SK-N-SH (cell line): ENCODE measurements at regions not wholly inside any gene's neighbourhood (a gene's known extent, or its start where the extent isn't known, plus 50 kb on each side); places are given as distances from the start of the nearest gene placed in this dataset.

ENCODE experiments used
- CTCF ChIA-PET: fragments of 300-600, 350-600 bp; formaldehyde crosslinking; extraction: SDS; loops from one replicate; lab custom pipeline; 2021; lab: Yijun Ruan, JAX
- POLR2A ChIA-PET: fragments of 350-600 bp; sonication (Branson Sonifier 250); formaldehyde crosslinking; extraction: SDS; loops from one replicate; lab custom pipeline; 2020; ENCODE audit warnings: antibody characterized with exemption, inconsistent platforms; lab: Yijun Ruan, JAX
- DNase-seq: peaks from one replicate; pipeline ENCODE4 v3.0.0; 2012
- H2AFZ ChIP-seq: fragments of 200-600 bp; sonication (generic); 2 replicates; pipeline ENCODE4 v1.8.1; 2016; ENCODE audit warnings: antibody characterized with exemption, mild to moderate bottlenecking, low read depth
- H3F3A ChIP-seq: fragments of 200-600 bp; sonication (generic); replicated peaks from 2 replicates; pipeline ENCODE3; 2016; ENCODE audit warnings: antibody characterized with exemption, mild to moderate bottlenecking; ENCODE audit not compliant: insufficient read depth
- H3K27ac ChIP-seq, 2 experiments: fragments of 200-500 bp in 1 of 2; fragments of 200-600 bp in 1 of 2; sonication (Bioruptor generic) in 1 of 2; sonication (generic), shearing (Covaris generic) in 1 of 2; 2 replicates each; pipeline versions ENCODE4 v1.5.1 to v1.6.1; 2014 to 2016; ENCODE audit warnings: low read depth in 2 of 2, inconsistent platforms in 1 of 2, low read length in 1 of 2, mild to moderate bottlenecking in 1 of 2, mixed read lengths in 1 of 2
- H3K27me3 ChIP-seq: fragments of 200-600 bp; sonication (generic), shearing (Covaris generic); 2 replicates; pipeline ENCODE4 v1.6.1; 2016; ENCODE audit warnings: mixed run types; ENCODE audit not compliant: insufficient read depth
- H3K36me3 ChIP-seq, 2 experiments: fragments of 200-500 bp in 1 of 2; fragments of 200-600 bp in 1 of 2; sonication (Bioruptor generic) in 1 of 2; sonication (generic) in 1 of 2; replicated peaks in 1 of 2; 2 replicates each; pipeline versions ENCODE3 to v1.5.1; 2014 to 2016; ENCODE audit warnings: low read length in 1 of 2, mild to moderate bottlenecking in 1 of 2; ENCODE audit not compliant: insufficient read depth in 2 of 2, control insufficient read depth in 1 of 2
- H3K4me1 ChIP-seq, 2 experiments: fragments of 200-500 bp in 1 of 2; fragments of 200-600 bp in 1 of 2; sonication (Bioruptor generic) in 1 of 2; sonication (generic), shearing (Covaris generic) in 1 of 2; 2 replicates each; pipeline versions ENCODE4 v1.5.1 to v1.6.1; 2014 to 2016; ENCODE audit warnings: low read depth in 1 of 2, low read length in 1 of 2, mixed run types in 1 of 2; ENCODE audit not compliant: insufficient read depth in 2 of 2, control insufficient read depth in 1 of 2
- H3K4me2 ChIP-seq: fragments of 200-600 bp; sonication (generic), shearing (Covaris generic); 2 replicates; pipeline ENCODE4 v1.6.1; 2017; ENCODE audit warnings: mixed run types
- H3K4me3 ChIP-seq, 2 experiments: fragments of 200-500 bp in 1 of 2; fragments of 200-600 bp in 1 of 2; sonication (Bioruptor generic) in 1 of 2; sonication (generic), shearing (Covaris generic) in 1 of 2; 2 replicates each; pipeline versions ENCODE4 v1.5.1 to v1.8.1; 2014 to 2016; ENCODE audit warnings: low read depth in 2 of 2, inconsistent platforms in 1 of 2, low read length in 1 of 2, mild to moderate bottlenecking in 1 of 2, mixed read lengths in 1 of 2, moderate library complexity in 1 of 2
- H3K79me2 ChIP-seq: fragments of 200-600 bp; sonication (generic); 2 replicates; pipeline ENCODE4 v1.8.1; 2017; ENCODE audit warnings: mild to moderate bottlenecking; ENCODE audit not compliant: insufficient read depth
- H3K9ac ChIP-seq: fragments of 200-600 bp; sonication (generic); 2 replicates; pipeline ENCODE4 v1.6.1; 2017; ENCODE audit warnings: mixed run types
- H3K9me2 ChIP-seq: fragments of 200-600 bp; sonication (generic); 2 replicates; pipeline ENCODE4 v1.6.1; 2017; ENCODE audit warnings: mixed run types
- H3K9me3 ChIP-seq: fragments of 200-600 bp; sonication (generic); 2 replicates; pipeline ENCODE4 v1.6.1; 2017; ENCODE audit warnings: mixed run types, mild to moderate bottlenecking, moderate library complexity
- H4K20me1 ChIP-seq: fragments of 200-600 bp; sonication (generic); 2 replicates; pipeline ENCODE4 v1.6.1; 2017; ENCODE audit warnings: mild to moderate bottlenecking, mixed run types; ENCODE audit not compliant: insufficient read depth
- CTCF ChIP-seq: fragments of 200-600 bp; sonication (generic); IDR thresholded peaks from 2 replicates; pipeline ENCODE4 v1.6.1; 2017; ENCODE audit warnings: antibody characterized with exemption, mild to moderate bottlenecking, moderate library complexity
- ELF1 ChIP-seq: IDR thresholded peaks from 2 replicates; pipeline ENCODE4 v1.4.0; 2012
- EZH2phosphoT487 ChIP-seq: fragments of 200-600 bp; sonication (generic); IDR thresholded peaks from 2 replicates; pipeline ENCODE4 v1.6.1; 2017; ENCODE audit warnings: low read depth, mixed run types, mild to moderate bottlenecking, antibody characterized with exemption, moderate library complexity, borderline replicate concordance
- FOSL2 ChIP-seq: IDR thresholded peaks from 2 replicates; pipeline ENCODE4 v1.4.0; 2012; ENCODE audit warnings: low read depth, mild to moderate bottlenecking, moderate library complexity, borderline replicate concordance
- FOXJ3 ChIP-seq: sonication (generic); formaldehyde crosslinking; IDR thresholded peaks from 2 replicates; pipeline ENCODE4 v1.5.1; 2020; ENCODE audit warnings: mild to moderate bottlenecking, missing genetic modification reagents
- FOXM1 ChIP-seq: IDR thresholded peaks from 2 replicates; pipeline ENCODE4 v1.4.0; 2012; ENCODE audit warnings: low read depth, mild to moderate bottlenecking
- GABPA ChIP-seq: IDR thresholded peaks from 2 replicates; pipeline ENCODE4 v1.4.0; 2012; ENCODE audit warnings: low read depth, mild to moderate bottlenecking
- MXI1 ChIP-seq: IDR thresholded peaks from 2 replicates; pipeline ENCODE4 v1.6.1; 2012; ENCODE audit warnings: mild to moderate bottlenecking, low read depth, low read length, improper control_type of control experiment
- NFIC ChIP-seq: IDR thresholded peaks from 2 replicates; pipeline ENCODE4 v1.4.0; 2012; ENCODE audit warnings: borderline replicate concordance
- NRF1 ChIP-seq: IDR thresholded peaks from 2 replicates; pipeline ENCODE4 v1.6.1; 2012; ENCODE audit warnings: low read depth, mild to moderate bottlenecking, low read length
- PBX3 ChIP-seq: IDR thresholded peaks from 2 replicates; pipeline ENCODE4; 2012
- POLR2AphosphoS5 ChIP-seq: IDR thresholded peaks from 2 replicates; pipeline ENCODE4 v1.6.1; 2012; ENCODE audit warnings: low read depth, low read length
- RAD21 ChIP-seq: IDR thresholded peaks from 2 replicates; pipeline ENCODE4 v1.6.1; 2012; ENCODE audit warnings: mild to moderate bottlenecking, low read length
- RCOR1 ChIP-seq: fragments of 150-350 bp; IDR thresholded peaks from 2 replicates; pipeline ENCODE4 v1.6.1; 2017; ENCODE audit warnings: antibody characterized with exemption, low read length
- REST ChIP-seq: IDR thresholded peaks from 2 replicates; pipeline ENCODE4 v1.6.1; 2012; ENCODE audit warnings: mild to moderate bottlenecking, low read depth, low read length, moderate library complexity
- RFX5 ChIP-seq: IDR thresholded peaks from 2 replicates; pipeline ENCODE4 v1.6.1; 2012; ENCODE audit warnings: mild to moderate bottlenecking, improper control_type of control experiment, low read length
- RXRA ChIP-seq: IDR thresholded peaks from 2 replicates; pipeline ENCODE4 v1.4.0; 2012; ENCODE audit warnings: low read depth, mild to moderate bottlenecking, borderline replicate concordance
- SIN3A ChIP-seq: IDR thresholded peaks from 2 replicates; pipeline ENCODE4 v1.6.1; 2012; ENCODE audit warnings: low read depth, mild to moderate bottlenecking, low read length, moderate library complexity, borderline replicate concordance
- TAF1 ChIP-seq: IDR thresholded peaks from 2 replicates; pipeline ENCODE4 v1.6.1; 2012; ENCODE audit warnings: low read depth, mild to moderate bottlenecking, low read length, moderate library complexity, borderline replicate concordance
- TCF12 ChIP-seq: IDR thresholded peaks from 2 replicates; pipeline ENCODE4 v1.4.0; 2012
- USF1 ChIP-seq: IDR thresholded peaks from 2 replicates; pipeline ENCODE4 v1.4.0; 2012; ENCODE audit warnings: low read depth, borderline replicate concordance
- YY1 ChIP-seq: IDR thresholded peaks from 2 replicates; pipeline ENCODE4 v1.4.0; 2012; ENCODE audit warnings: low read depth, mild to moderate bottlenecking
- WGBS: methylation state at CpG from one replicate; pipeline ENCODE4 v1.1.6; 2017; ENCODE audit warnings: low lambda C conversion rate; 5-methylcytosine and 5-hydroxymethylcytosine counted together

- H3K79me2 ChIP-seq = no peaks in the 10 kb centered on the region
- no peak overlapping the region for H3K4me2 ChIP-seq
- no peak overlapping the region for H2AFZ ChIP-seq
- no peaks in the 10 kb centered on the region for H3F3A ChIP-seq
- H4K20me1 ChIP-seq = no peaks in the 10 kb centered on the region
- H3K9me2 ChIP-seq = no peaks in the 10 kb centered on the region
- H3K27me3 ChIP-seq = no peaks in the 10 kb centered on the region; the same call in 1 of the 2 replicates
- H3K27ac ChIP-seq = no peak overlapping the region
- no peak overlapping the region for H3K4me3 ChIP-seq
- DNase-seq = no peak
- H3K9ac ChIP-seq = no peak overlapping the region
- H3K36me3 ChIP-seq = no peaks in the 10 kb centered on the region
- H3K4me1 ChIP-seq = no peaks in the 10 kb centered on the region
- no peak for TF ChIP-seq TAF1
- no peak for TF ChIP-seq SIN3A
- no peak for TF ChIP-seq RCOR1
- TF ChIP-seq PBX3 = no peak
- TF ChIP-seq NFIC = no peak
- no peak for TF ChIP-seq MXI1
- no peak for TF ChIP-seq EZH2phosphoT487
- TF ChIP-seq RFX5 = no peak
- no peak for TF ChIP-seq FOXJ3 (CRISPR knock-in tag)
- no peak for TF ChIP-seq TCF12
- no peak for TF ChIP-seq RXRA
- no peaks in the 10 kb centered on the region for H3K9me3 ChIP-seq
- WGBS = 19% methylated on average over 7 of the region's 7 CpGs
- POLR2A ChIA-PET = no interaction called here
- CTCF ChIA-PET = interaction anchor here (3.0 kb wide), 1 partner anchor 18 kb away, joined by 9 read pairs; no protein-coding TSS in a partner anchor
These were observed 61.8 kb upstream of the ACO1 start for GRCh38 chr9:32322622-32323021.

- H3K4me3 ChIP-seq = no peak overlapping the region
- H3K9me3 ChIP-seq = no peaks in the 10 kb centered on the region
- no peak overlapping the region for H3K27ac ChIP-seq
- no peaks in the 10 kb centered on the region for H4K20me1 ChIP-seq
- no peaks in the 10 kb centered on the region for H3K36me3 ChIP-seq
- H3K9me2 ChIP-seq = no peaks in the 10 kb centered on the region
- POLR2A ChIA-PET = no interaction called here
- no peak for DNase-seq
- 56% methylated on average over 2 of the region's 2 CpGs for WGBS
- H3F3A ChIP-seq = no peaks in the 10 kb centered on the region
- H3K27me3 ChIP-seq = no peaks in the 10 kb centered on the region
- H2AFZ ChIP-seq = no peak overlapping the region
- H3K9ac ChIP-seq = no peak overlapping the region
- CTCF ChIA-PET = no interaction called here
- H3K79me2 ChIP-seq = no peaks in the 10 kb centered on the region
- no peak overlapping the region for H3K4me2 ChIP-seq
- no peaks in the 10 kb centered on the region for H3K4me1 ChIP-seq
- TF ChIP-seq PBX3 (no peak), FOSL2 (no peak), USF1 (no peak), GABPA (no peak), FOXJ3 (CRISPR knock-in tag) (no peak), ELF1 (no peak), REST (no peak), RAD21 (no peak), NRF1 (no peak), YY1 (no peak), TAF1 (no peak), FOXM1 (no peak), NFIC (no peak), CTCF (no peak), POLR2AphosphoS5 (no peak)
These were observed 58.3 kb upstream of the ACO1 start for GRCh38 chr9:32326146-32326545.
